ENCODE measurements at regions not wholly inside any gene's neighbourhood (a gene's known extent, or its start where the extent isn't known, plus 50 kb on each side); places are given as distances from the start of the nearest gene placed in this dataset.
"Not testable (repeated sequence)": the region's sequence is repeated elsewhere in the genome, so short reads cannot be mapped to it uniquely, and the experiment has no call there.

DNA sequence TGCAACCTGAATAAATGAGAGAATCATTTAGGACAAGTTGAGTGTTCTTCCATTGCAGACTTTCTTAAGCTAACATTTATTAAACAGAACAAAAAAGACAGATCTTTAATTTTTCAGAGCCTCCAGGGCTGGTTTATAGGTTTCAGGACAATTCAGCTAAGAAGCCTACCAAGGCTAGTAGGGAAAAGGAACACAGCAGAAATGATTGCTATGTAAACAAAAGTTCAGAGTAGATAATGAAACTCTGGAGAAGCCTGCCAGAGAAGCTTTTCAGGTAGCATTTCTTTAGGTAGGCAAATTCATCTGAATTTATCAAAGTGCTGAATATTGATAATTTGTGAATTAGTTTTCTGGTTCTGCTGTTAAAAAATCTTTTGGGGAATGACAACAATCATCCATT is 264.2 kb downstream of the DEPDC1B start:
- Histone ChIP-seq H4K20me1 (ENCODE audit: insufficient read depth, low read length, poor library complexity, severe bottlenecking) (no peaks in the 10 kb centered on the region), H3K4me1 (ENCODE audit: insufficient read depth, low read length, poor library complexity, severe bottlenecking) (no peaks in the 10 kb centered on the region), H3F3A (ENCODE audit: low read depth) (no peaks in the 10 kb centered on the region), H3K27me3 (ENCODE audit: insufficient read depth, low read length, poor library complexity, severe bottlenecking) (no peaks in the 10 kb centered on the region), H3K9ac (ENCODE audit: low read depth, low read length, poor library complexity, severe bottlenecking) (no peak overlapping the region), H3K9me2 (replicated peaks; ENCODE audit: low read depth, low read length) (no peaks in the 10 kb centered on the region), H3K79me2 (ENCODE audit: insufficient read depth, low read length) (no peaks in the 10 kb centered on the region), H3K4me3 (ENCODE audit: low read length, poor library complexity, severe bottlenecking) (no peak overlapping the region), H3K36me3 (ENCODE audit: insufficient read depth, low read length) (no peaks in the 10 kb centered on the region), H3K4me2 (ENCODE audit: low read depth, low read length, poor library complexity, severe bottlenecking) (no peak overlapping the region), H2AFZ (ENCODE audit: low read length) (no peak overlapping the region), H3K9me3 (ENCODE audit: insufficient read depth, low read depth, low read length) (no peaks in the 10 kb centered on the region)
- TF ChIP-seq EZH2phosphoT487 (IDR thresholded peaks at IDR 0.05; ENCODE audit: borderline replicate concordance) (no peak), CTCF (conservative IDR thresholded peaks at IDR 0.05; ENCODE audit: low read length) (no peak)

- H3K4me2 ChIP-seq (ENCODE audit: low read depth, low read length, poor library complexity, severe bottlenecking); H3F3A ChIP-seq (ENCODE audit: low read depth); H3K36me3 ChIP-seq (ENCODE audit: insufficient read depth, low read length); H3K4me3 ChIP-seq (ENCODE audit: low read length, poor library complexity, severe bottlenecking); H3K79me2 ChIP-seq (ENCODE audit: insufficient read depth, low read length); H3K9me2 ChIP-seq (replicated peaks; ENCODE audit: low read depth, low read length); H3K4me1 ChIP-seq (ENCODE audit: insufficient read depth, low read length, poor library complexity, severe bottlenecking); H4K20me1 ChIP-seq (ENCODE audit: insufficient read depth, low read length, poor library complexity, severe bottlenecking); H3K9me3 ChIP-seq (ENCODE audit: insufficient read depth, low read depth, low read length); H2AFZ ChIP-seq (ENCODE audit: low read length); H3K9ac ChIP-seq (ENCODE audit: low read depth, low read length, poor library complexity, severe bottlenecking); H3K27me3 ChIP-seq (ENCODE audit: insufficient read depth, low read length, poor library complexity, severe bottlenecking): not testable (repeated sequence)
Observed at GRCh38 chr5:60426189-60426588, 273.8 kb downstream of the DEPDC1B start.

DNA sequence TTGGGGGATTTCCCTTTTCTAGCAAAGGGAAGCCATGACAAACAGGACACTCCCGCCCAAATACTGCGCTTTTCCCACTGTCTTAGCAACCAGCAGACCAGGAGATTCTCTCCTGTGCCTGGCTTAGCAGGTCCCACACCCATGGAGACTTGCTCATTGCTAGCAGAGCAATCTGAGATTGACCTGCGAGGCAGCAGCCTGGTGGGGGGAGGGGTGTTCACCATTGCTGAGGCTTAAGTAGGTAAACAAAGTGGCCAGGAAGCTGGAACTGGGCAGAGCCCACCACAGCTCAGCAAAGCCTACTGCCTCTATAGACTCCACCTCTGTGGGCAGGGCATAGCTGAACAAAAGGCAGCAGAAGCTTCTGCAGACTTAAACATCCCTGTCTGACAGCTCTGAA is 279.2 kb downstream of the DEPDC1B start:
- not testable (repeated sequence) for H3K36me3 ChIP-seq (ENCODE audit: insufficient read depth, low read length); H3K4me3 ChIP-seq (ENCODE audit: low read length, poor library complexity, severe bottlenecking); H2AFZ ChIP-seq (ENCODE audit: low read length); H3K9me3 ChIP-seq (ENCODE audit: insufficient read depth, low read depth, low read length); H3K27me3 ChIP-seq (ENCODE audit: insufficient read depth, low read length, poor library complexity, severe bottlenecking); H3K4me1 ChIP-seq (ENCODE audit: insufficient read depth, low read length, poor library complexity, severe bottlenecking); H3K9ac ChIP-seq (ENCODE audit: low read depth, low read length, poor library complexity, severe bottlenecking); H3F3A ChIP-seq (ENCODE audit: low read depth); H3K4me2 ChIP-seq (ENCODE audit: low read depth, low read length, poor library complexity, severe bottlenecking); H3K9me2 ChIP-seq (replicated peaks; ENCODE audit: low read depth, low read length); H3K79me2 ChIP-seq (ENCODE audit: insufficient read depth, low read length); H4K20me1 ChIP-seq (ENCODE audit: insufficient read depth, low read length, poor library complexity, severe bottlenecking)

- no peaks in the 10 kb centered on the region for H3K9me2 ChIP-seq (replicated peaks; ENCODE audit: low read depth, low read length)
- H3K4me2 ChIP-seq (ENCODE audit: low read depth, low read length, poor library complexity, severe bottlenecking), result no peak overlapping the region
- H3K4me1 ChIP-seq (ENCODE audit: insufficient read depth, low read length, poor library complexity, severe bottlenecking), result no peaks in the 10 kb centered on the region
- no peaks in the 10 kb centered on the region for H3K27me3 ChIP-seq (ENCODE audit: insufficient read depth, low read length, poor library complexity, severe bottlenecking)
- no peaks in the 10 kb centered on the region for H3F3A ChIP-seq (ENCODE audit: low read depth)
- H3K9me3 ChIP-seq (ENCODE audit: insufficient read depth, low read depth, low read length), result no peaks in the 10 kb centered on the region
- H3K36me3 ChIP-seq (ENCODE audit: insufficient read depth, low read length), result no peaks in the 10 kb centered on the region
- no peaks in the 10 kb centered on the region for H4K20me1 ChIP-seq (ENCODE audit: insufficient read depth, low read length, poor library complexity, severe bottlenecking)
- H3K79me2 ChIP-seq (ENCODE audit: insufficient read depth, low read length), result no peaks in the 10 kb centered on the region
- no peak overlapping the region for H3K4me3 ChIP-seq (ENCODE audit: low read length, poor library complexity, severe bottlenecking)
- no peak overlapping the region for H3K9ac ChIP-seq (ENCODE audit: low read depth, low read length, poor library complexity, severe bottlenecking)
- TF ChIP-seq EZH2phosphoT487 (IDR thresholded peaks at IDR 0.05; ENCODE audit: borderline replicate concordance), result no peak
- TF ChIP-seq CTCF (conservative IDR thresholded peaks at IDR 0.05; ENCODE audit: low read length), result no peak
- no peak overlapping the region for H2AFZ ChIP-seq (ENCODE audit: low read length)
Observed at GRCh38 chr5:60417500-60418181, 282.3 kb downstream of the DEPDC1B start.

Data from Loucy (cell line).